ENCODE measurements at regions not wholly inside any gene's neighbourhood (a gene's known extent, or its start where the extent isn't known, plus 50 kb on each side); places are given as distances from the start of the nearest gene placed in this dataset.

DNA sequence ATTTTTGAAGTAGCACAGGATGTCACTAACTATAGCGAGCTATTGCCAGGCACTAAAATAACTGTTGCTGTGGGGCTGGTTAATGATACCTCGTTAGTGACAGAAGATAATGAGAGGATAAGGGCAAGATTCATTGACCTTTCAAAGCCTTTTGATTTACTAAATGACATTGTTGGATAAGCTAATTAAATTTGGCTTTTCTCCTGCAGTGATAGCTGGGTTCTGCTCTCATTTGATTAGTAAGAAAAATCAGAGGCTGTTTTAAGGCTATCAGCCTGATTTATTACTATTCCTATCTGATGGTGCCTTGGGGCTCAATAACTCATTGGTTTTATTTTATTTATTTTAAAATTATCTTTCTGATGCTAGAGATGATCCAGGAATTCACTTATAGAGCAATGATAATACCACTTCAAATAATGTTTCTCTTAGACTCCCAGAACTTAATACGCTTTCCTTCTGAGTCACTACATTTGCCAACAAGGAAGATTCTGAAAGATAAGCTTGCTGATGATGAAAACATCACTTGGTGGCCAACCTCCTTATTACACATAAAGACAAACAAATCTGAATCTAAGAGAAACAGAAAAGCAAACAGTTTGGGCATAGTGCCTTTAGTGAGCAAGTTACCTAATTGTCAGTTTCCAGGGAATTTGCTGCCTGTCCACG is 501.3 kb upstream of the ARGLU1 start:
- DNase-seq (ENCODE audit: low read depth in 2 of 2): no peak

DNA sequence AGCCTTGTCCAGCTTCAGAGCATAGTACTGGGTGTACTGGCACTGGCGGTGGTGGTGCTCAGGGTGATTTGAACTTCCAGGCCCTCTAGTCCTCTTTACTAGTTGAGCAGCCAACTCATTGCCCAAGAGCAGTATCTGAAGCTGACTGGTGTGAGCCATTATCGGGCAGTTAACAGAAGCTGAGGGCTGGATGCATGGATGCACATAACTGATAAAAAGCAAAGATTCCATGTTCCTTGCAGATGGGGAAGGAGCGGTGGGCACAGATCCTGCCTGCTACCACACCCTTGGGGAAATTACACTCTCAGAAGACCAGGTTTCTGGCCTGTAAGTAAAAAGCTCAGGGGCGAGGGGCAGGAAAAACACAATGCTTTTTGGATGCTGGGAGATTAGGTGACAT is 499.4 kb upstream of the ARGLU1 start:
- no peak for DNase-seq (ENCODE audit: low read depth in 2 of 2)

DNA sequence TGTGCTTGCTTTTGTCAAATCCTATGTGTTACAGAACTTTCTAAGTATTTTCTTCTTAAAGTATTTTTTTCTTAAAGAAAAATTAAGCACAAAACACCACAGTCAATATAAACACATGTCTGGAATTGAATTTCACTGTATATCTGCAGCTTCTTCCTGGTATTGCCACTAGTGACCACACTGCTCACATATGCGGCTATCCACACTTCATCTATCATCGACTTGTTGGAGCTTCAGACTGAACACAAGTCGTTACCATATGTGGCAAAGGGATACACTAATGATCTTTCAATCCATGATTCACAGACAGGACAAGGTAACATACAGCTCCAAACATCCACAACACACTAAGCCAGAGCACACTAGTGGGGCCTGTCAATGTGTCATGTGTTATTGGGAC is 498.4 kb upstream of the ARGLU1 start:
- DNase-seq (ENCODE audit: low read depth in 2 of 2): no peak

DNA sequence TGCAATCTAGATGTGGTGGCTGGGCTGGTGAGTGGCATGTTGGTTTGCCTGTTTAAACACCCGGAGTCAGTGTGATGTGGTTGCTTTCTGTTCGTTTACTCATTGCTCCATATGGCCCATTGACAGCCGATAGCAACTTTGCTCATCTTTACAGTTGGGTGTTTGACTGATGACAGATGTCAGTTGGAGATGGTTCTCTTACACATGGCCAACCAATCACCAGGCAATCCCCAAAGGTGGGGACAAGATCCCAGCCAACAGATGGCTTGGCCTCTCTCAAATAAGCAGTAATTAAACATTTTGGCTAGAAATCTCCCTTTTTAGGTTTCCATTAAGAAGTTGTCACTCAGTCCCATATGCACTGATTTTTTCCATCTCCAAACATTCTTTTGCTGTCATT is 497.1 kb upstream of the ARGLU1 start:
- no peak for DNase-seq (ENCODE audit: low read depth in 2 of 2)

DNA sequence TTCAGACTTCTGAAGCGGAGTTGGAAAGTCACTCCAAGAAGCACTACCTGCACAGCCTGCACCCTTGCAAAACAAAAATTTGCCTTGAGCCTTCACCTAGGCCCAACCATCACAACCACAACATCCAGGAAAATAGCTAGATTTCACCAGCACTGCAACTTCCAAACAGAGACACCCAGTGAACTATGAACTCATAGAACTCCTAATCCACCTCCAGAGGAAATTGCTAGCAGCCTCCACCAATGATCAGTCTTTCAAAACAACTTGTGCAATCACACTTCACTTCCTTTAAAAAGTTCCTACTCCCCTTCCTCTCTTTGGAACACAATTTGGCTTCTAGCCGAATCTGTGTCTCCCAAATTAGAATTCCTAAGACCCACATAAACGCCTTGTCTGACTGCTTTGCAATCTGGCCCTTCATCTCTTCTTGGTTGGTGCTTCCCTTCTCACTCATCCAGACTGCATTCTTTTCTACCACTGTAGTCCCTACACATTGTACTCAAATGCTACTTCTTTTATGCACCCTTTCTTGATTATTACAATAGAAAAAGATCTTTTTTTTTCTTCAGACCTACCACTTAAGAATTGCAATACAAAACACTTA is 489.2 kb upstream of the ARGLU1 start:
- DNase-seq (ENCODE audit: low read depth in 2 of 2): no peak

DNA sequence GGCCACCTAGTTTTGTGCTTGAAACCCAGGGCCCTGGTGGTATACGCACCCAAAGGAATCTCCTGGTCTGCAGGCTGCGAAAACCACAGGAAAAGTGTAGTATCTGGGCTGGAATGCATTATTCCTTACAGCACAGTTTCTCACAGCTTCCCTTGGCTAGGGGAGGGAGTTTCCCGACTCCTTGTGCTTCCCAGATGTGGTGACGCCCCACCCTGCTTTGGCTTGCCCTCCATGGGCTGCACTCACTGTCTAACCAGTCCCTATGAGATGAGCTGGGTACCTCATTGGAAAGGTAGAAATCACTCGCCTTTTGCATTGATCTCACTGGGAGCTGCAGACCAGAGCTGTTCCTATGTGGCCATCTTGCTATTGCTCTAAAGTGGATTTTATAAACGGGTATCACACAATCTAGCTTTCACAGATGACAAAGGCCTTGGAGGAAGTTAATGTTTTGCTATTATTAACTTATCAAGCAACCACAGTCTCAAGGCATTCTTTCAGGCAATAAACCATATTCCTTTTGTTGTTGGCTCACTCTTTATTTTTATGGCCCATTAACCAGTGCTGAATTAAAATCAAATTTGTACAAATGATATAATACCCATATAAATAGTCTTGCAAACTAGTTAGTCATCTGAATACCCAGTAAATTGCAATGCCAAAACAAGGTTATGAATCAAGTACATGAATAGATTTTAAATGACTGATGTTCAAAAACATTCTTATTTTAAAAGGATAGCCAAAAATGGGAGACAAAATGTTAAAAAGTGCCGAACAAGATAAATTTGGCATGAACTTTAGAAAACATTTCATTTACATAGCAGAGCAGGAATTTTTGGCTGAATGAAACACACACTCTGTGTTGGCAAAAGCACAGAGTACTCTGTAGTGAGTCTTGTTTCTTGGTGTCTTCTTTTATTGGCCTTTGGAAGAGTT is 475.4 kb upstream of the ARGLU1 start:
- no peak for DNase-seq (ENCODE audit: low read depth in 2 of 2)

DNA sequence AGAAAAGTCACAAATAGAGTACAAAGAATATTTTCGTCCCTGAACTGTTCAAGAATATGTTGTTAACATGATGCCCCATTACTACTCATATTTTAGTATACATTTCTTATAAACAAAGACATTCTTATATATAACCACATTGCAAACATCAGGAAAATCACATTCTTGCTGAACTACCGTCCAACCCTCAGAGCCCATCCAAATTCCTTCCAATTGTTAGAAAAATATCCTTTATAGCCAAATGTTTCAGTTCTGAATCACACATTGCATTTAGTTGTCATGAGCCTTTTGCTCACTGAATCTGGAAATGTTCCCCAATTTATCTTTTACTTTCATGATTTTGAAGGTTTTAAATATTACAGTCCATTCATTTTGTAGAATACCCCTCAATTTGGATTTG is 467.8 kb upstream of the ARGLU1 start:
- no peak for DNase-seq (ENCODE audit: low read depth in 2 of 2)

DNA sequence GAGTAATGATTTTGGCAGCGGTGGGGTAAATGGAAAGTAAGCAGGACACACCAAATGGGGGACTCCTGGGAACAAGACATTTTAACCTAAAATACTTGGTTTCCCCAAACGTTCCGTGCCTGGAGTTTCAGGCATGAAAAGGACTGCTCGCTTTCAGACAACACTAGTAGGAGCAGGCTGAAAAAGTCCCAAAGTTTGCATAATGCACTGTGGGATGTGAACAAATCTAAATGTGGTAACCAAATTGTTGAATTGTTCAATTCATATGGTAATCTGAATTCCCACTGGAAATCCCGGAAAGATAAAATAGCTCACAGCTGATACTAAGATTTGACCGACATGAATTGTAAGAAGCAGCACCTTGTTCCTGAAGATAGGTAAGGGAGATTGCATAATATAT is 467.2 kb upstream of the ARGLU1 start:
- no peak for DNase-seq (ENCODE audit: low read depth in 2 of 2)

DNA sequence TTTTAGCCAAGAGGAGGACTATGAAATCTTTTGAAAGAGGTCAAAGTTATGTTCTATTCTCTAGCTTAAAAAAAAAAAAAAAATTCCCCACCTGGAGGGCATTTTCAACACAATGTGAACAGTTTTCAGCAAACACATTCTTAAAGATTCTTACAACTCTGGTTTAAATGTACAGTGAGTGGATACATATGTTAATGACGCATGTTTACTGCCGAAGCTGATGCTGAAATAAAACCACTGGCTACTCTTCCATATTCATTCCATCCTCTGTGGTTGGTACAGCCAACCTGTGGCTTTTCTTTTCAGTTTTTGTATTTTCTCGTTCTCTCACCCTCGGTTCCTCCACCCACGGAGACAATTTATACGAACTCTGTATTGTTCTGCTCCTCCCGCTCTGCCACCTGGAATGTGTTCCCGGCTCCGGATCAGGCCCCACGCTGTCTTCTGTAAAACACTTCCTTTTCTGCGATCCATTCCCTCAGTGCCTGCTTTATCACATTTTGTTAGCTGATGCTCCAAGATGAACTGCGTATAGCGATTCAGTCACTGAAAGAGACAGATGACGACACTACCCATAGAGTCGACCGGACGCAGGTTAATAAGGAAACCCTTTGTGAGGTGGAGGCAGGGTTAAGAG is 466.4 kb upstream of the ARGLU1 start:
- no peak for DNase-seq (ENCODE audit: low read depth in 2 of 2)

DNA sequence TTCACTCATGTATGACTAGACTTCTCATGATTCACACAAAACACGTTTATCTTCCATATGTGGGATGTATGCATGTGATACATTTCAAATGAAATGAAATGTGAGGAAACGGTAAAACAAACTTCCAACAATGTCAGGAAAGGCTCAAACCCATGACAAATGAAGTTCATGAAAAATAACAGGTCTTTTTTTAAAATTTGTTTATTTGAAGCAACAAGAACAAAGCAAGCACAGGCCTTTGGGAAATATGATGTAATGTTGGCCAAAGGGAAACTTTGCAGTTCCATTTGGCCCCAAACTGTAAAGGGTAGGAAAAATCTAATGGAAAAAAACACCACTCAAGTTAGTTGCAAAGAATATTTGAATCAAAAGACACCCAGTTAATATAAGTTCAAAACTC is 463.8 kb upstream of the ARGLU1 start:
- DNase-seq (ENCODE audit: low read depth in 2 of 2): peak; percentile 28 to 84

DNA sequence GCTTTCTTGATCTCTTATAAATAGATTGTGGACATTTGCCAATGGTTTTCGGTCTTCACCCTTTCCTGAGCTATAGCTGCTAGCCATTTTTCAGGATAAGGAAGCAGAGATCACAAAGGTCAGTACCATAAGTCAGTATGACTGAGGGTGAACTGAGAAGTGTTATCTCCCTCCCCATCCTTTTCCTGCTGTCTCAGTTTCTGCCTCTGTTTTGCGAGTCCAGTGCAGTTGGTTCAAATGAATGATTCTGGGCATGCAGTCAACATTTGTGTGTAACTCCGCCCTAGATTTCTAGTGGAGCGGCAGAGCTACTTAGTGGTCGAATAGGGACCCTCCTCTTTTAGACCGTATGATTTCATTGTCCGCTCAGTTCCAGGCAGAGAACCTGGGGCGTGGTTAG is 460.8 kb upstream of the ARGLU1 start:
- peak; percentile 49 to 89 for DNase-seq (ENCODE audit: low read depth in 2 of 2)

DNA sequence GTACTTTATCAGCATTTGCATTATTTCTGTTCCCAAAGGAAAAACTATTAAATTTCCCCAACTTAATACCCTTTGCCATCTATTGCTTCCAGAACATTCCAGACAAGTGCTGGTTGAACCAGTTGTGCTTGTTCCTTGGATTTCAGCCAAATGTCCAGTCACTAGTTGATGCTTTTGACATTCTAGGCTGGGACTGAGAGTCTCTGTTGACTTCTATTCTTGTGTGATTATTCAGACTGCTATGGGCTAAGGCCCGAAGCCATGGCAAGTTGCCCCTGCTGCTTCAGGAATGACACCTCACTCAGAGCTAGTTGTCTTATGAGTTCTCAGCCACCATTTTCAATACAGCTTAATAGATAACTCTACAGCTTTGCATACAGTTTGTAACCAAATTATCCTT is 458.1 kb upstream of the ARGLU1 start:
- peak; percentile 41 to 88 for DNase-seq (ENCODE audit: low read depth in 2 of 2)

DNA sequence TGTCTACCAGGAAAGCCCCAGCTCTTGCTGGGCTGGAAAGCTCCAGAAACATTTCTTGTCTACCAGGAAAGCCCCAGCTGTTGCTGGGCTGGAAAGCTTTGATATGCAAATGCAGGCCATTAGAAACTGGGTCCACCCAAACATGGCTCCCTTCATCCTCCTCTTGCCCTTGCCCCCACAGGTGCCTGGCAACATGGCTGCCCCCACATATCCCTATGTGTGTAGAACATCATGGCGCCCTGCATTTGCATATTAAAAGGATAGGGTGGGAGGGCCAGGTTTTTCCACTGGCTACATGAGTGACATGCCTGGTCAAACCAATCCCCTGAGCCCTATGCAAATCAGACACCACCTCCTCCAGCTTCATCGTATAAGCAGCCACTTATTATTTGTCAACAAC is 455.4 kb upstream of the ARGLU1 start:
- no peak for DNase-seq (ENCODE audit: low read depth in 2 of 2)

DNA sequence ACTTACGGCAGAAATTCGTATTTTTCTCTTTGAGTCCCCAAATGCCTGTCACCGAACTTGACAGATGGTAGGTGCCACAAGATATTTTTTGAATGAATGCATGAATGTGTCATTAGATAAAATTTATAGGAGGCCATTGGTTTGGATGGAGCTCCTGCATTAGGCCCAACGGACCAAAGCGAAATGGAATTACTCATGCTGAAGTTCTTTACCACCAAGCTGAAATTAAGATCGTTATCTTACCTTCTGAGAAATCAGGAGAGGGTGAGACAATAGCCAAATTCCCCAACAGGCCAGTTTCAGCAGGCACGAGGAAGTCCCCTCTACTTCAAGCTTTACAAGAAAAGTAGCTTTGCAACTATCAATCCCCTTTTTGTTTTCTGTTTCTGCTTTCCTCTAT is 452.5 kb upstream of the ARGLU1 start:
- no peak for DNase-seq (ENCODE audit: low read depth in 2 of 2)

DNA sequence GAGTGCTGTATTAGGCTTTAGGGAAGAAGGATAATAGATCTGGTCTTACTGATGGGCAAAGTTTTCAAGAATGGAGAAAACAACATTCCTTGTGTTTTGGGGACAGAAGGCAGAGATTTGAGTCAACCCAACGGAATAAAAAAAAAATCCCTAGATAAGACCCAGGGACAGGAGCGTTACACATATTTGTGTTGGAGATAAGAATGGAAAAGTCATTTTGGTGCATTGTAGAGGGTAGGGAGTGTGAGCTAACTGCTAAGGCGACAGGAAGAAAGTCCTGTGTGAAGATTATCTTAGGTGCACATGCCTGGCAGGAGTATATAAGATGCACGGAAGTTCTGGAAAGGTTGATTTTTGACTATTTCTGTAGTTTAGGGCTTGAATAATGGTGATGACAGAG is 450.3 kb upstream of the ARGLU1 start:
- DNase-seq (ENCODE audit: low read depth in 2 of 2): no peak

DNA sequence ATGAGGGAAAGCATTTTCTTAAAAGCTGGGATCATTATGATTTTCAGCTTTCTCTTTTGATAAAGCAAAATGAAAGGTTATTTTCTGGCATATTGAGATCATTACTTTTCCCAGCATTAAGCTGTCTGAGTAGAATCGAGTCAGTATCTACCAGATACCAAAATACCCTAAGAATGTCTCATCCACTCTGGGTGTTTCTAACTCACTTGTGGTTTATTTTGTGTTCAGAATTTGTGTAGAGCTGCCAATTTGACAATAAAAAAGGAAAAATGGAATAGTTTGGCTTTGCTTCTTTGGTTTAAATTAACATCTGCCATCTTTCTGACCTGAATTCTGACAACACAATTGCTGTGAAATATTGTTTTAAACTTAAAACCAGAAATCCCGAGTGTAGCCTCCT is 438.7 kb upstream of the ARGLU1 start:
- DNase-seq (ENCODE audit: low read depth in 2 of 2): no peak

DNA sequence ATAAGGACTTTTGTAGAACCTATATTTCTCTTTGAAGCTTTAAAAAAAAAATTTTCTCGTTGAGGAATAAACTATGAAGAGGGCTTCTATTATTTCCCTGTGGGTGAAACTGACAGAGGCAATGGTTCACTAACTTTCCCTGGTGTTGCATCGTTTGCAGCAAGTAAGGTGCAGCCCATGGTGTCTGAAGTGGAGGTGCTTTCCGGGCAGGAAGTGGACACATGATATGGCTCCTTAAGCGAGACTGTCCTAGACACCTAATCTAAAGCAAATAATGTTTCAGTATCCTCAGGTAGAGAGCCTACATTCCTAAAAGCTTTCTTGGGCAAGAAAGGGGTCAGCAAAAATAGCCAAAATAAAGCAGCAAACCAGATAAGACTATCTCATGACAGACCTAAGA is 437.6 kb upstream of the ARGLU1 start:
- DNase-seq (ENCODE audit: low read depth in 2 of 2): no peak

DNA sequence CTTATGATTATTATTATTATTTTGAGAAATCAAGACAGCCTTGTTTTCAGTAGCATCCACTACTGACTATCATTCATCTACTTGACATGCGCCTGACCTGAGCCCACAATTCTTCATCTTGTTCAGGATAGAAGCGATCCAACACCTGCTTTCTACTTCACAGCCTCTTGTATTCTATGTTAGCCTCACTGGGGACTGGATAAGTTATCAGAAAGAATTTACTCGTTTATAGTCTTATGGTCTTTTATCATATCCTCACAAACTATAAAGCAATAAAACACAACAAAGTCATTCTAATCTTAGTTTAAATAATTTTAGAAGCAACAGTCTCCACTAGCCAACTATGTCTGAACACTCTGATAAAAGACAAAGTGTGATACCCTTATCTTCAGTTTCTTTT is 436.0 kb upstream of the ARGLU1 start:
- DNase-seq (ENCODE audit: low read depth in 2 of 2): no peak

DNA sequence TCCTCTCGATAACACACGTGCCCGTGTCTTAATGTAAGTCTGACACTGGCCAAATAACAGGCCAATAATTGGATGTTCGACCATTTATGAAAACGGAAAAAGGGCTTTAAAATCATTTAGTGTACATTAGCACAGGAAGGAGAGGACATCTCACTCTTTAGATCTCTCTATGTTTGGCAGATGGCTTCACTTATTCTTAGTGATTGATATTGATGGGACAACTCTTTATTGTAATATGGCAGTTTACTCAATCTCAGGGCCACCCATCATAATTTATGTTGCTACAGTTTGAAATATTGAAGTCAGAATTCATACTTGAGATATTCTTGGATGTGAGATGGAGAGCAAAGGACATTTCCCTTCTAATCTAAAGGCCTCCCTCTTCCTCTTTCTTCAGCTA is 430.7 kb upstream of the ARGLU1 start:
- no peak for DNase-seq (ENCODE audit: low read depth in 2 of 2)

DNA sequence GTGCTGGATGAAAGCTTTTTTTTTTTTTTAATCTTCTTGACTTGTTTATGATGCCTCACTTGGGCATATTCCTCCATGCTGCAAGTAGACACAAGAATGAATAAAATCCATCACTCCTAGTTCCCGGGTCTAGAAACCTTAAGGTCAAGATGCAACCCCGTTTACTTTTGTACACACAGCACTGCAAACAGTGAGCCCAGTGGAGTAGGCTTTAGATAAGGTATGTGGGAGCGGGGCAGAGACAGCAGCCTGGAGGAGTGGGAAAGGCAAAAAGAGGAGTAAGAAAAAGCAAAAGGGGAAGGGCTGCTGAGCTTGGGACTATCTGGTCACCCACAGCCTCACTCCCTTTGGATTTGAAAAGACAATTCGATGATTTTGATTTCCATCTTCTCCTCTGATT is 429.8 kb upstream of the ARGLU1 start:
- no peak for DNase-seq (ENCODE audit: low read depth in 2 of 2)

DNA sequence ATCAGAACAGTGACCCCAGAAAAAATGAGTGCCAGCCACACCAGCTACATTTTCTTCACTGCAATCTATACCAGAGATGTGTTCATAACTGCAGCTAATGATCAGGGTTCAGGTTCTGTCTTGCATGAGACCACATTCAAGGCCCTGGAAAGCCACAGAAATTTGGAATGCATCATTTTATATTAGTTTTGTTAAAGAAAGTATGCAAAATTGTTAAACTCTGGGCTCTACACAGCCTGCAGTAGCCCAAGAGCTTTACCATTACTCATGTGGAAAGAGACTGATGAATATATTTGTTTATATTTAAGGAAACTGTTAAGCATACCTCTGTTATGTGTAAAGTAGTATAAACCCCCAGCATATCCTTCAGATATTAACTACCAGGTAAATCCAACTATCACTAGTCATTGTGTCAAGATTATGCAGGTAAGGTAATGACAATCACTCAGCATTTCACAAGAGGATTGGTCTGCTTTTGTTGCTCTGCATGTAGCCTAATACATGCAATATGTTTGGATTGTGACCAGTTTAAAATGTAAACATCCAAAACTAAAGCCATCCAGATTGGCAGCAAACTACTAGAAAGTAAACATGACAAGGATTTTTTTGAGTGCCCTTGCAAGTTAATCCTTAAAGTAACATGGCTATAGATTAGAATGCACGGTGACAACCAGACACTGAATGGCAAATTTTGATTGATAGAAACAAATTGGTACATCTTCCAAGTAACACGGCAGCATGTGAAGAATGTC is 429.1 kb upstream of the ARGLU1 start:
- no peak for DNase-seq (ENCODE audit: low read depth in 2 of 2)

DNA sequence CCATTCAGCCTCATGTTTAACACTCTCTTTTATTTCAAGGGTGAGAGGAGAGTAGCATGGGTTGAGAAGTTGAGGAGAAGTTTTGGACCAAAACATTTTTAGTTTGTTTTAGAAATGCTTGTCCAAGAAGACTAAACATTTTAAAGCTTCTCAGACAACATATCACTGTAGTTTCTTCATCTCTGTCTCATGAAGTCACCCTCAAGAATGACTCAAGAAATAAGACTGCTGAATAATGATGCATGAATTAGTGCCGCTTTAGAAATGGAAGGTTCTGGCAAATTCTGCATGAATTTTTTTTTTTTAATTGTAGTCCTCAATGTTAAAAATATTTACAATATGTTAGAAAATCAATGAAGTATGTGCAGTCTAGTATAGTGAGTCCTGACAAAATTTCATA is 422.7 kb upstream of the ARGLU1 start:
- no peak for DNase-seq (ENCODE audit: low read depth in 2 of 2)

Data from lung microvascular endothelial cell (primary cell).